HG03175 (cell line): ENCODE measurements at regions not wholly inside any gene's neighbourhood (a gene's known extent, or its start where the extent isn't known, plus 50 kb on each side); places are given as distances from the start of the nearest gene placed in this dataset.
"Not testable (repeated sequence)": the region's sequence is repeated elsewhere in the genome, so short reads cannot be mapped to it uniquely, and the experiment has no call there.

Experiments
- ATAC-seq: cut with Tn5 transposase; IDR thresholded peaks from one replicate; pipeline ENCODE4 v1.9.1; 2021; ENCODE audit warnings: mild to moderate bottlenecking, moderate library complexity; ENCODE audit not compliant: unreplicated experiment

DNA sequence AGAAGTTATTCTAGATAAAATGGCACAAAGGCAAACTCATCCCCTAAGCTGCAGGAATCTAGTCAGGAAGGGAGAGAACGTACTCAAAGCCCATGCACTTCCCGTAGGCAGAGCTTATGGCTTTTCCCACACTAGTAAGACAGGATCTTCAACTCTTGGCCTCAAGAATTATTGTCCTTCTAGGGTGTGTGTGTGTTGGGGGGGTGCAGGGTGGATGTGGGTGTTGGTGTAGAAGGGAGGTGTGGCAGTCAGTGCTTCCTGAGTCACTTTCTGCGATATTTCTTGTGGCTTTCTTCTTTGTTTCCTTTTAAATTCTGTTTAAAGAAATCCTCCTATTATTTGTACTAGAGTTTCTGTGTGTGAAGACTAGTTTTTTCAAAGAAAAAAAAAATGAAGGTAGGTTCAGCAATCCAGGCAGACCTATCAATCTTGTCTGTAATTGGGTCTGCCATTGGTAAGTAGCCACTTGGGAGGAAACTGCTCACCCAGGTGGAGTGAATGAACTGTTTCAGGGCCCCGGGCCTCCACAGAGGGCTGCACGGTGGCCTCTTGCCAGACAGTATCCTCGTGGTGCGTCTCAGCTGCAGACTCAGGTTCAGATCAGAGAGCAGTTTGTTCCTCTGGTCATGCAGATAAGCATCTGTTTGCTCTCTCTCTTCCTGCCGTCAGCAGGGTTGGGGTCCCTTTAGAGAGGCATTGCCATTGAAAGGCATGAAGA, 131.9 kb downstream of the NPR3 start:
- ATAC-seq: no peak

DNA sequence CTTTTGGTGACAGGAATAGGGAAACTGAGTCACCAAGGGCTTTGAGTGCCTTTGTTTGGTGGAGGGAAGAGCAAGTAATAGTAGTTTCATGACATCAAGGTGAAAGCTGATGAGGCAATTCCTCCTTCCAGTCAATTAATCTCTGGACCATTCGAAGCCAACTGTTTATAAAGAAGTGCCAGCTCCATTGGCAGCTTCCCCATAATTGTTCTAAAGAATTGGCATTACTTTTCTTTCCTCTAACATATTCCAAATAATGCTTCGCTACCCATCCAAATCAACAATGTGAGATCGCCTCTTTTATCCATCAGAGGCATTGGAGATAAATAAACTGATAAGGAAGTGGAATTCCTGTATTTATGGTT, 132.4 kb downstream of the NPR3 start:
- no peak for ATAC-seq

DNA sequence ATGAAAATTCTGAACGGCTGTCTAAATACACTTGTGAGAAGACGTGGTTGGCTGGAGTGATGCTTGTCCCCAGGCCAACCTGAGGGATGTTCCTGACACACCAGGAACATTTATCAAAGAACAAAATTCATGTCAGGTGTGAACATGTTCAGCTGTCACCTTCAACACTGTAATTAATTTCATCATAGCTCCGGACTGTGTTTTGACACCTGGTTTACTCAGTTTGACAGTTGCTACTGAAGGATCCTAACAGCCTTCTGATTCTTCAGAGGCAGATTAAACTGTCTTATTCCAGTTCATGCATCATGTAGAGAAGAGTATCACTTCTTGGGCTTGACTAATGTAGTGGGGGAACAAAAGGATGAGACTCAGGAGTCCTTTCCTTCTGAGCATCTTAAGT, 134.1 kb downstream of the NPR3 start:
- ATAC-seq: no peak

DNA sequence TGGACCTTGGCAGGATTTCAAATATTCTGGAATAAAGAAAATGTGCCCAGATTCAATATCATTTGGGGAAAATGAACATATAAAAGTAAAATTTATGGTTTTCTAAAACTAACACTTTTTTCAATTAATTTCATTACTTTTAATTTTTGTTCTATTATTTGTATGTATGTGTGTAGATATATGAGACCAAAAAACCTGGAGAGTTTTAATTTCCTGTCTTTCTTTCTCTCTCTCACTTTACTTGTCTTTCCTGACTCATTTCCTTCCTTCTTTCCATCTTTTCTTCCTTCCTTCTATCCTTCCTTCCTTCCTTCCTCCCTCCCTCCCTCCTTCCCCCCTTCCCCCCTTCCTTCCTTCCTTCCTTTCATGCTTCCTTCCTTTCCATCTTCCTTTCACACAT, 137.0 kb downstream of the NPR3 start:
- ATAC-seq: no peak

DNA sequence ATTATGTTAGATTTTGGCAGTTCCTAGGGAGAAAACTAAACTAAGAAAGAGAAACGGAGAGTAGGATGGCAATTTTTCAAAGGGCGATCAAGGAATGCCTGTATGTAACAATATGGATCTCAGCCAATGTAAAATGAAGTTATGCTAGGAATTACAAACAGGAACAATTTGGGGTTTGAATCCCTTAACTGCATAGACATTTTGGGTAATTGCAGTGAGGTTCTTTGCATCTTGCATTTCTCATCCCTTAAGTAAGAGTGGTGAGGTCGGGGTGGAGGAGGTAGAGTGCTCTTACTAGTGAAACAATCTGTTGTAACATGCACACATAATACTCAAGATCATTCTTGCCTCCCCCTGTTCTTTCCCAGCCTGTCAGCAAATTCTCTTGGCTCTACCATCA, 137.6 kb downstream of the NPR3 start:
- no peak for ATAC-seq

DNA sequence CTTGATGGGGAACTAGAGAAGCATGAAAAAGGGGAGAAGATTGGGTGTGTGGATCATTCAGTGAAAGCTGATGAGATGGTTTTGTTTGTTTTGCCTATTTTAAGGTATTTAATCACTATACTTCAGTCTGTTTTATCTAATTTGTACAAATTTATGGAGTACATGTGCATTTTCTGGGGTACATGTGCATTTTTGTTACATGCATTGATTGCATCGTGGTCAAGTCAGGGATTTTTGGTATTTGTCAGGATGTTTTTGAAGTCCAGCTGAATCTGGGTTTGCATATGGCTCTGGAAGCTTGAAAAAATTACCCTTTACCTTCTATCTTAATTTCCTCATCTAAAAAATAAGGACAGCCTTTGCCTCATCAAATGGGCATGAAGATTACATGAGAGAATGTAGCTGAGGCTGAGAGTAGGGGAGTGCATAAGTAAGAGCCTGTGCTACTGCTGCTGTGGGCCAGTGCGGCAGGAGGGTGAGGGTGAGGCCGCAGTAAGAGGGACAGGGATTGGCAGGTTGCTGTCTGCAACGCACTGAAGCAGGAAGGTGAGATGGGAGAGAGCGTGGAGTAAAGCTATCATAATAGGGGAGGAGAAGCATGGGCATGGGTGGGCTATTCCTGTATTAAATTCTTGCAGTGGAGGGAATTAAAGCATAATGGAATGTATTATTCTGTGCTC, 139.8 kb downstream of the NPR3 start:
- no peak for ATAC-seq

DNA sequence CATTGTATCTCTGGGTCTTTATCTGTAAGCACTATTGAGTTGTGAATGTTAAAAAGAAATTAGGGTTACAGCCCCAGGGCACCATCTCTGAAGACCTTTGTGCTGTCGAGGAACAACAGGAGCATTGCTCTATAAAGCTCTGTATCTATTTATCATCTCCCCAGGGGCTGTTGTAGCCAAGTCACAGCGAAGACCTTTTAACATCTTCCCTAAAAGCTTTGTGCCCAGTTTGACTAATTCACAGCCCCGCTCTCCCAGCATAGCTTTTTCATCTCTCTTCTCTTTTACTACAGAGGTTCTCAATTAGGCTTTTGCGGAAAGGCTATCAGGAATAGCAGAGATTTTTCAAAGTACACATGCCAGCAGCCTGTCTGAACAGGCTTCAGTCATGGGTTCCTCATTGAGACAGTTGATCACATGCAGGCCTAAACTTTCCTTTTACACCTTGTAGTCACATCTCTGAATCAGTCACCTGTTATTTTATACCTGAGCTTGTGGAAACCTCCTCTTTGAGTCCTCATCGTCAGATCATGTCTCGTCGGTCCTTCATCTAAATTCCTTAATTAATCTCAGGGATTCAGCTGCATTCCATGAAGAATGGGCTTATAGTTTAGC, 140.5 kb downstream of the NPR3 start:
- ATAC-seq: no peak

DNA sequence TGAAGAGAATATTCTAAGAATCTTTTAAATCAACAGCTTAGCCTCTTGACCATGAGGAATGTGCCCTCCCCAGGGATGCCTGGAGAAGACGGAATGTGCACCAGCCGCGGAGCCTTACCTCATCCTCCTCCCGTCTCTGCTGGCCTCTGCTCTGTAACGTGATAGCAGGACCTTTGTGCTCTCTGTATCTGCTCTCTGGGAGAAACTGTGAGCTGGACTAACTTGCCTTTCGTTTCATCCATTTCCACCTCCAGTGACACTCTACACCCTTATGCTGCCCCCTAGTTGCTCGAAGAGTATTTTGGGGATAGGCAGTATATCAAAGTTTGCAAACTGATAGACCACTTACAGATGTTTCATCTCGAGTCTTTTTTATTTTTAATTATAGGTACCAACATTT, 141.4 kb downstream of the NPR3 start:
- ATAC-seq: no peak

DNA sequence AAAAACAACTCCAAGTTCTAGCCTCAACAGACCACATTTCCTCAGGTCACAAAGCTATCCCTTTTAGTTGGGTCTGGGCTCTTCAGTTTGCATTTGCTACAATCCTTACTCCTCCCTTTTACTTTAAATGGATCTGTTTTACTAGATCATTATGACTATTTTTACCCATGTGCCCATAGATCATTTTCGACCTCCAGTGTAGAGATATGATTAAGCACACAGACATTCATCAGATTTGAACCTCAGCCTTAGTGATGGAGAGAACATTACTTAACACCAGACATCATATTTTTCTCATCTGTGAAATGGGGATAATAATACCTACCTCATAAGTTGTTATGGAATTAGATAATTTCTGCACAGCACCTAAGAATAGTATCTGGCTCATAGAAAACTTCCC, 141.9 kb downstream of the NPR3 start:
- ATAC-seq: no peak

DNA sequence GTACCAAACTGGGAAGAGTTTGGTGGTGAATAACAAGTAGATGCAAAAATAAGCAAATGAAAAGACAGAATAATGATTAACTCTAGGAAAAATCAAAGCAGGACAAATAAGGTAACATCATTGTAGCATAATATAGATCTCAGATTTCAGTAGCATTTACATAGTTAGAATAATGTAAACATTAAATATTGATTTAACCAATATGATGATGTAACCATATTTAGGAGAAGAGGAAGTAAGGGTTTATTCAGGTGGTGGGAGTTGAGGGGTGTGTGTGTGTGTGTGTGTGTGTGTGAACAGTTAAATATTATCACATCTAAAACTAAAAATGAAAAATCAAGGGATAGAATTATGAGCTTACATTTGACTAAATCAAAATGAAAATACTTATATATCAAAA, 143.4 kb downstream of the NPR3 start:
- no peak for ATAC-seq

DNA sequence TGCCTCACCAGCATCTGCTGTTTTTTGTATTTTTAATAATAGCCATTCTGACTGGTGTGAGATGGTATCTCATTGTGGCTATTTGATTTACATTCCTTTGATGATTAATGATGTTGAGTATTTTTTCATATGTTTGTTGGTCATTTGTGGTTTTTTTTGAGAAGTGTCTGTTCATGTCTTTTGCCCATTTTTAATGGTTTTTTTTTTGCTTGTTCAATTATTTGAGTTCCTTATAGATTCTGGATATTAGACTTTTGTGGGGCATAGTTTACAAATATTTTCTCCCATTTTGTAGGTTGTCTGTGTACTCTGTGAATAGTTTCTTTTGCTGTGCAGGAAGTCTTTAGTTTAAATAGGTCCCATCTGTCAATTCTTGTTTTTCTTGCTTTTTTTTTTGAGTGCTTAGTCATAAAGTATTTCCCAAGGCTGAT, 148.1 kb downstream of the NPR3 start:
- ATAC-seq: no peak

DNA sequence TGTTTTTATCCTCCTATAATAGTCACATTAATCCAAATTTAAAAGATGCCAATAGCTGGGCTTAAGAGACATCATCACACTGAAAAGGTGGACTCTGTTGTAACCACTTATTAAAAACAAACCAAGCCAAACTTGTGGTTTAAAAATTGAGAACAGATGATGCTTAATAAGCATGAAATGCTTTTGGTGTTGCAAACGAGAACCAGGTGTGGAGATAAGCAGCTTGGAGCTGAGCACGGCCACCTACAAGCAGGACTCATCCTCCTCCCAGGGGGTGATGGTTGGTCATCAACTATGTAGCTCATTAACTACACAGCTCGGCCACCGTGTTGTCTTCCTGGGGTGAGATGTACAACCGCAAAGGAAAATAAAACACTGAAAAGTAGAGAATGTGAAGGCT, 154.4 kb downstream of the NPR3 start:
- no peak for ATAC-seq

DNA sequence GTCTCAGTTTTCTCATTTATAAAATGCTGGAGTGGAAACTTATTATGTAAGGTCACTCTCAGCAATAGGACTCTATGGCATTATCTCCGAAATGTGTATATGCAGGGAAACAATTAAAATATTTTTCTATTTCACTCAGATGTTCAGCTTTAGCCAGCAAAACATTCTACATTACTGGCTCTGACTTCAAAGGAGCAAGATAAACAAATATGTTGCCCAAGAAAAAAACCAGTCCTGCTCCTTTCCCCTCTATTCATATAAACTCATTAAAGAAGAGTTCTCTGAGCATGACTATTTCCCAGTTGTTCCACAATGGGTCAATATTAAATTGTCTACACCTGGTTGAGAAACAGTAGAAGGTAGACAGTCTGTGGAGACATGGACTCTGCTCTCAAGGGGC, 155.0 kb downstream of the NPR3 start:
- no peak for ATAC-seq

DNA sequence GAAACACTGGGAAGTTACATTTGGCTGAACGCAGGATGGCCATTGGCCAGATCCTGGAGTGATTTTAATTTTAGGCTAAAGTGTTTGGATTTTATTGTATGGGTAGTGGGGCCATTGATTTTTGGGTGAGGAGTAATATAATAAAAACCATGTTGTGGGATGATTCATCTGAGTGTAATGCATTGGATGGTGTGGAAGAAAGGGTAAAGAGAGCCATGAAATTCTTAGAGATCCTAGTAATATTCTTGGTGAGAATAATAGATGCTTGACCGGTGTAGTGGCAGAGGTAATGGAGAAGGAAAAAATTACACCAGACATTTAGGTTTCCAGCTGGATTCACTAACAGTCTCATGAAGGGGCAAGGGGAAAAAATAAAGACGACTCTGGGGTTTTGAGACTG, 158.1 kb downstream of the NPR3 start:
- no peak for ATAC-seq

DNA sequence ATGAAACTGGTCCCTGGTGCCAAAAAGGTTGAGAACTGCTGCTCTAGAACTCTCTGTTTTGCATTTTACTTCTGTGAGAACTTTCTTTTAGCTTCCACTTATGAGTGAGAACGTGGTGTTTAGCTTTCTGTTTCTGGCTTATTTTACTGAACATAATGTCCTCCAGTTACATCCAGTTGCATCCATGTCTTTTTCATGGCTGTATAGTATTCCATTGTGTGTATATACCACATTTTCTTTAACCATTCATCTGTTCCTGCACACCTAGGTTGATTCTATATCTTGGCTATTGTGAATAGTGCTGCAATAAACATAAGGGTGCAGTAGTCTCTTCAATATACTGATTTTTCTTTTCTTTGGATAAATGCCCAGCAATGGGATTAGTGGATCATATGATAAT, 165.7 kb downstream of the NPR3 start:
- no peak for ATAC-seq

DNA sequence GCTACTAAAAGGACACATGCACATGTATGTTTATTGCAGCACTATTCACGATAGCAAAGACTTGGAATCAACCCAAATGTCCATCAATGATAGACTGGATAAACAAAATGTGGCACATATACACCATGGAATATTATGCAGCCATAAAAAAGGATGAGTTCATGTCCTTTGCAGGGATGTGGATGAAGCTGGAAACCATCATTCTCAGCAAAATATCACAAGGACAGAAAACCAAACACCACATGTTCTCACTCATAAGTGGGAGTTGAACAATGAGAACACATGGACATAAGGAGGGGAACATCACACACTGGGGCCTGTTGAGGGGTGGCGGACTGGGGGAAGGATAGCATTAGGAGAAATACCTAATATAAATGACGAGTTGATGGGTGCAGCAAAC, 168.2 kb downstream of the NPR3 start:
- ATAC-seq: not testable (repeated sequence)

DNA sequence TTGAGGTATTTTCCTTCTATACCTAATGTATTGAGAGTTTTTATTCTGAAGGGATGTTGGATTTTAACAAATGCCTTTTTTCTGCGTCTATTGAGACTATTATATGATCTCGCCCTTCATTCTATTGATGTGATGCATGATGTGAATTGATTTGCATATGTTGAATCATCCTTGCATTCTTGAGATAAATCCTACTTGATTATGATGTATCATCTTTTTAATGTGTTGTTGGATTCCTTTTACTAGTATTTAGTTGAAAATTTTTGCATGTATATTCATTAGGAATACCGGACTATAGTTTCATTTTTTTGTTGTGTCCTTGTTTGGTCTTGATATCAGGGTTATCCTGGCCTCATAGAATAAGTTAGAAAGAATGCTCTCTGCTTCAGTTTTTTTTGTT, 169.7 kb downstream of the NPR3 start:
- ATAC-seq: no peak

DNA sequence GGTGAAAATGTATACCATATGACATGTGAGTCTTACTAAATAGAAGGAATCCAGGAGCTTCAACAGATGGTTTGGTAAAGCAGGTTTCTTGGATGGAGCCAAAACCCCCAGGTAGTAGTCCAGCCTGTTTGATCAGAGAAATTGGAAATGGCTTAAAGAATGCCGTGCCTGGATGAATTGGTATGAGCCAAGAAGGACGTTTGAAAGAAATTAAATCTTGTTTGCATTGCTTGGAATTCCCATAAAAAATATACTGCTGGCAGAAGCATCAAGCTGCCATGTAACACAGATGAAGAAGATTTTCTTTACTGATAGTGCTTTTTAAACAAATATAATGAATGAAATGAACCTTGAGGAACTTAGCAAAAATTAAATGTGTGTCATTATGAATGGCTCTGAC, 176.3 kb downstream of the NPR3 start:
- no peak for ATAC-seq

DNA sequence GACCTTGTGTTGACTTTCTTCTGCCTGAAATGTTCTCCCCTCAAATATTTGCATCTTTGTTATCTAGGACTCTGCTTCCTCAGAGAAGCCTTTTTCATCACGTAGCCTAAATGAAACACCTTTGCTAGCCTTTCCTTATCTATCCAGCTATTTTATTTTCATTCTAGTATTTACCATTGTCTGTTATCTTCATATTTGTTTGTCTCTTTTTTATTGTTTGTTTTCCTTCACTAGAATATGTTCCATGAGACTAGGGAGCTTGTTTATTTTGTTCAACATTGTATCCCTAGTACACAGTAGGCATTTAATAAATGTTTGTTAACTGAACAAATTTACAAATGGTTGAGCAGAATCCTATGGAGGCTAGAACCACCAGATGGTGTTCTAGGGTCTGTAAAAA, 178.0 kb downstream of the NPR3 start:
- ATAC-seq: no peak

DNA sequence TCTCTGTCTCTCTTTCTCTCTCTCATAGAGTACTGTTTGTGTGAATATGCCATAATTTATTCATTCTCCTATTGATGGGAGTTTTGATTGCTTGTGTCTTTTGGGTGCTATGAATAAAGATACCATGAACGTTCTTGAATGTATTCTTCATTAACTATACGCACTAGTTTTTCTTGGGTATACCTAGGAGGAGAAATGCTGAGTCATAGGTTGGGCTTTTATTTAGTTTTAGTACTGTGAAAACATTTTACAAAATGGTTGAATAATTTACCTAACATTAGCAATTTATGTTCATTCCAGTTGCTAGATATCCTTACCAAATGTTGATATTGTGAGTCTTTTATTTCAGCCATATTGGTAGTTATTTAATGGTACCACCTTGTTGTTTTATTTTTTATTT, 192.5 kb downstream of the NPR3 start:
- no peak for ATAC-seq

DNA sequence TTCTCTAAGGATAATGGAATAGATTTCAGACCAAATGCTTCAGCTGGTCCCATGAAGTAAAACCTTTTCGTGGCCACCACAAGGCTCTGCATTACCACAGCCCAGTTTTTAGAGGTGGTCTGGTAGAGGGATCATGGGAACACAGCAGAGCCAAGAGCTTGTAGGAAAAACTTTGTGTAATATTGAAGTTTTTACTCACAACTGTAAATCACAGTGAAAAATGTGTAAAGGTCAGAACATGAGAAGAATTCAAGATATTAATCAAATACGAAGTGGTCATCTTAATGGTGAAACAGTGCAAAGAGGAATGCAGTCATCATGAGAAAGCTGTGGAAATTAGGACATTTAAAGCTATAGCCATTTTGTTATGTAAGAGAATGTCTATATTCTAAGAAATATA, 197.5 kb downstream of the NPR3 start:
- no peak for ATAC-seq

DNA sequence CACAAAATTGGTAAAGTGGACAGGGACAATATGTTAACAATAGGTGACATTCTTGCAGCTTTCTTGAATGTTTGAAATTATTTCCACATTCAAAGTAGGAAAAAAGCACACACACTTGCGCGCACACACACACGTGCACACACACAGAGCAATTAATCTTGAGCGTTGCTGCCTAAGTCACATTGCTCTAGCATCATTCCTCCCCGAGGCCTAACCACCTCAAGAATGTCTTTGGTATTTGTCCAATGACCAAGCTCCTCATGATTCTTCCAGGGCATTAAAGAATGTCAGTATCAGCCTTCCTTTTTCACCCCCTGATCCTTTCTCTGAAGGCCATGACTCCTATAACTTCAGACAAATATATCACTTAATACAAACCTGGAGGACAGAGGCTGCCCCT, 198.1 kb downstream of the NPR3 start:
- no peak for ATAC-seq

DNA sequence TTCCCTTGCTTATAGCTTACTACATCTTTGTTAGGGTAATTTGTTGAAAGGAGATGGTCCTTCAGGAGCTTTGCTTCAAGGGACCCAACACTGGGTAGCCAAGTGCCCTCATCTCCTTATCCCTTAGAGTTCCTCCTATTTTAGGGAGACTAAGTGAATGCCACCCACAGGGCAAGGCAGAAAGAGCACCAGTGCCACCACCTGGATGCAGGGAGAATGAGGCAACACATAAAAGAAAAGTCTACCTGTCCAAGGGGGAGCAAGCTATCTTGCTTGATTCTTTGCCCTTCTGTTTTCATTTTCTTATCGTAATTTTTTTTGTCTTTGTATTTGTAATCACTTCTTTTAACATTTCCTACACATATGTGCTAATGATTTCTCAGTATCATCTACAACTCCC, 205.5 kb downstream of the NPR3 start:
- ATAC-seq: no peak
